ENCODE measurements at regions not wholly inside any gene's neighbourhood (a gene's known extent, or its start where the extent isn't known, plus 50 kb on each side); places are given as distances from the start of the nearest gene placed in this dataset.
"Not testable (repeated sequence)": the region's sequence is repeated elsewhere in the genome, so short reads cannot be mapped to it uniquely, and the experiment has no call there.

DNA sequence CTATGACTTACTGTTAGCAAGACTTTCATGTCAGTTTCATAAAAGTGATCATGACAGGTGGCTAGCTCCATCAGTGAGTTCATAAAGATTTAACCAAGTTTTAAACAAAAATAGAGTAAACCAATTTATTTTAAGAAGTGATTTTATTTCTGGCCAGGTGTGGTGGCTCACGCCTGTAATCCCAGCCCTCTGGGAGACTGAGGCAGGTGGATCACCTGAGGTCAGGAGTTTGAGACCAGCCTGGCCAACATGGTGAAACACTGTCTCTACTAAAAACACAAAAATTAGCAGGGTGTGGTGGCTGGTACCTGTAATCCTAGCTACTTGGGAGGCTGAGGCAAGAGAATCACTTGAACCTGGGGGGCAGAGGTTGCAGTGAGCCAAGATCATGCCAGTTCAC, 111.4 kb upstream of the MAP2 start:
- H3K4me3 ChIP-seq (ENCODE audit: extremely low read depth in 1 of 4, insufficient read depth in 2 of 4, low read depth in 3 of 4, low read length in 4 of 4); H3K27me3 ChIP-seq (replicated peaks in 1 of 4; ENCODE audit: control insufficient read depth in 3 of 4, extremely low read depth in 1 of 4, insufficient read depth in 3 of 4, low read length in 3 of 4); H3K79me2 ChIP-seq (ENCODE audit: control insufficient read depth in 1 of 2, insufficient read depth in 2 of 2, low read length in 2 of 2); H2BK20ac ChIP-seq (ENCODE audit: low read length); H4K5ac ChIP-seq (ENCODE audit: insufficient read length, low read depth, low read length); H3K4ac ChIP-seq (replicated peaks; ENCODE audit: insufficient read length, low read depth, low read length); DNase-seq (ENCODE audit: low read depth in 1 of 2, low spot score in 2 of 2); H2BK15ac ChIP-seq (ENCODE audit: low read length); H3K27ac ChIP-seq (ENCODE audit: low read depth, low read length); H2AFZ ChIP-seq (ENCODE audit: low read length); H3K23ac ChIP-seq (ENCODE audit: insufficient read length); H3K18ac ChIP-seq (ENCODE audit: extremely low read depth, low read length); H2BK12ac ChIP-seq (ENCODE audit: low read depth, low read length); H3K14ac ChIP-seq (ENCODE audit: insufficient read length); H2AK5ac ChIP-seq (ENCODE audit: low read depth, low read length); H3K9me3 ChIP-seq (ENCODE audit: insufficient read depth in 2 of 2, low read depth in 1 of 2, low read length in 1 of 2); H2BK5ac ChIP-seq (ENCODE audit: low read depth, low read length); H3K4me1 ChIP-seq (replicated peaks in 1 of 4; ENCODE audit: control insufficient read depth in 3 of 4, insufficient read depth in 4 of 4, low read length in 3 of 4); H3K9ac ChIP-seq (replicated peaks in 1 of 4; ENCODE audit: extremely low read depth in 1 of 4, low read depth in 3 of 4, low read length in 3 of 4); H2BK120ac ChIP-seq (replicated peaks; ENCODE audit: low read depth, low read length); H4K8ac ChIP-seq (ENCODE audit: extremely low read depth, insufficient read depth, low read length); FAIRE-seq; H3K56ac ChIP-seq (replicated peaks; ENCODE audit: insufficient read length, low read depth, low read length); H3K23me2 ChIP-seq (ENCODE audit: low read depth, low read length); H4K91ac ChIP-seq (replicated peaks; ENCODE audit: insufficient read length, low read length); H3K4me2 ChIP-seq (ENCODE audit: insufficient read depth in 1 of 2, low read depth in 2 of 2, low read length in 2 of 2); H4K20me1 ChIP-seq (replicated peaks in 1 of 2; ENCODE audit: control insufficient read depth in 1 of 2, insufficient read depth in 2 of 2, low read length in 2 of 2); H3K79me1 ChIP-seq (ENCODE audit: low read depth, low read length): not testable (repeated sequence)
- POLR2A ChIA-PET (ENCODE audit: partially characterized antibody) = interaction anchor here (0.7 to 3.3 kb wide), 4 partner anchors 11 to 104 kb away, joined by 3 to 24 read pairs (median 4); no protein-coding TSS in a partner anchor
- WGBS, 2 experiments (ENCODE audit: extremely low coverage in 1 of 2, insufficient coverage in 1 of 2, insufficient read length in 1 of 2, insufficient replicate concordance in 2 of 2, low coverage in 1 of 2, low lambda C conversion rate in 2 of 2, missing lambda C conversion rate in 1 of 2) = 92% methylated on average over 1 of the region's 1 CpG; no CpG with 5 or more reads in 1 of the 2 experiments
- CTCF ChIA-PET (ENCODE audit: partially characterized antibody) = interaction anchor here (1.6 kb wide), 1 partner anchor 19 kb away, joined by 5 read pairs; no protein-coding TSS in a partner anchor
- H3K36me3 ChIP-seq (ENCODE audit: control insufficient read depth in 2 of 4, insufficient read depth in 4 of 4, low read length in 3 of 4) = peaks cover 0 to 14% (median 6%) of the 10 kb centered on the region in 4 experiments; a peak in 3 of 8 replicates
